Vagina (tissue), 2 donors: ENCODE measurements at regions not wholly inside any gene's neighbourhood (a gene's known extent, or its start where the extent isn't known, plus 50 kb on each side); places are given as distances from the start of the nearest gene placed in this dataset.

Experiments
- DNase-seq, 2 donors: peaks; one replicate each; pipeline ENCODE4 v3.0.0-alpha.2; 2017; ENCODE audit errors: extremely low spot score in 2 of 2
- H3K27ac ChIP-seq: fragments of 200-600 bp; sonication (generic); one replicate; pipeline ENCODE4 v1.5.1; 2019
- H3K27me3 ChIP-seq: fragments of 200-600 bp; sonication (generic); one replicate; pipeline ENCODE4 v1.5.1; 2019
- H3K36me3 ChIP-seq, 2 donors: fragments of 200-600 bp; sonication (generic); one replicate each; pipeline ENCODE4 v1.5.1; 2017 to 2019
- H3K4me1 ChIP-seq: fragments of 200-600 bp; sonication (generic); one replicate; pipeline ENCODE4 v1.5.1; 2019
- H3K4me3 ChIP-seq, 2 donors: fragments of 200-600 bp; sonication (generic); 1 replicate in 1 of 2; 2 replicates in 1 of 2; pipeline ENCODE4 v1.5.1; 2016 to 2019
- H3K9me3 ChIP-seq: fragments of 200-600 bp; sonication (generic); one replicate; pipeline ENCODE4 v1.5.1; 2019
- CTCF ChIP-seq, 3 experiments: fragments of 450-650 bp in 2 of 3; fragments of 200-600 bp in 1 of 3; sonication (generic) in 1 of 3; IDR thresholded peaks; one replicate each; pipeline ENCODE4 v1.5.1; 2017 to 2019; ENCODE audit warnings: antibody characterized with exemption in 3 of 3, mild to moderate bottlenecking in 2 of 3, moderate library complexity in 2 of 3
- POLR2A ChIP-seq, 2 donors: fragments of 450-650 bp; IDR thresholded peaks; one replicate each; pipeline ENCODE4 v1.6.1; 2017; ENCODE audit warnings: antibody characterized with exemption in 2 of 2, mild to moderate bottlenecking in 2 of 2, moderate library complexity in 2 of 2
- POLR2AphosphoS5 ChIP-seq, 2 donors: sonication (generic); formaldehyde crosslinking; IDR thresholded peaks; one replicate each; pipeline ENCODE4 v1.9.0; 2017; ENCODE audit warnings: antibody characterized with exemption in 2 of 2, mild to moderate bottlenecking in 2 of 2, low read depth in 1 of 2; ENCODE audit not compliant: insufficient read depth in 1 of 2
- intact Hi-C: fragments of 100-400 bp; cut with DNase I; formaldehyde crosslinking; loops from one replicate; pipeline ENCODE4 v1.15.1; 2023

DNA sequence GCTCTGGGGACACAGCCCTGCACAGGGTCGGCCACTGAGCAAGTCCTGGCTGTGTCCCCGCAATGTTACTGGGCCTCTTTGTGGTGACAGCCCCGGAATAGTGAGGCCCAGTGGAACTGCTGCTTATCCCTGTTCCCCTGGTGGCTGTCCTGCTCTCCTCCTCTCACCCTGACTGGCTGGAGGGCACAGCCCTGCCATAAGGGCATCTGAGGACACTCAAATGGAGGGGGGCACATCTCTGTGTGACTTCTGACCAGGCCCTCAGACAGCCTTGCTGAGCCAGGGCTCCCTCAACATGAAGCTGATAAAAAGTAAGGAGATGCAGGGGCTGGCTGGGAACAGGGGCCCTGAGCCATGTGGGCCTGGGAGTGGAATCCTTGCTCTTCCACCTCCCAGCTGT, 127.4 kb upstream of the ATP2B2 start:
- TF ChIP-seq POLR2AphosphoS5 (IDR thresholded peaks at IDR 0.05; ENCODE audit: insufficient read depth in 1 of 2, low read depth in 1 of 2) (no peak), POLR2A (IDR thresholded peaks at IDR 0.05) (no peak)
- Histone ChIP-seq H3K36me3 (no peaks in the 10 kb centered on the region), H3K27me3 (no peaks in the 10 kb centered on the region), H3K9me3 (no peaks in the 10 kb centered on the region), H3K4me3 (no peak overlapping the region), H3K27ac (no peak overlapping the region), H3K4me1 (no peaks in the 10 kb centered on the region)
- intact Hi-C loops = no loop called here
- DNase-seq = no peak

DNA sequence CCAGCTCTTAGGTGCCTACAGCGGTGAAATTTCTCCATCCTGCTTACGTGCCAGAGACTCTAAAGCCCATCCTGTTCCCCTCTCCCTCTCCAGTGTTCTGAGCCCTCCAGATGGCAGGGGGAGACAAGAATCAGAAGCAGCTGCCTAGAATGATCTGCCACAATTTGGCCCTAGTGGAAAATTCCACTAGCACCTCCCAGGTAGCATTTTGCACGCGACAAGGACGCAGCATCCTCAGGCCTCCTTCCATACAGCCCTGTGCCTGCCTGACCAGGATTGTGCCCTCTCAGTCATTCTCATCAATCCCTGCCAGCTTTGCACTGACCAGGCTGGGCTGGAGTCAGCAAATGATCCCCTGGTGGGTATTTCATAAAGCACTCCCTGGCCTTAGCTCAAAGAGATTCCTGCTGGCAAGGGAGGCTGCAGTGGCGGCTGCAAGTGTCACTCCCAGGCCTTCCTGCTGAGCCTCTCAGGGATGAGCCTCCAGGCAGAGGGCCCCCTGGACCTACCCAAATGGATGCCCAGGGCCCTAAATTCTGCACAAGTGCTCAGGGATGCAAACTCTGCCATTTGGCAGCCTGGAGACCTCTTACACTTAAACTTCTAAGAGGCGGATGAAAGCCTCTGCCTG, 130.2 kb upstream of the ATP2B2 start:
- H3K4me3 ChIP-seq = no peak overlapping the region
- TF ChIP-seq CTCF (IDR thresholded peaks at IDR 0.05) (no peak), POLR2A (IDR thresholded peaks at IDR 0.05) (no peak), POLR2AphosphoS5 (IDR thresholded peaks at IDR 0.05; ENCODE audit: insufficient read depth in 1 of 2, low read depth in 1 of 2) (no peak)
- H3K4me1 ChIP-seq = no peaks in the 10 kb centered on the region
- intact Hi-C loops = no loop called here
- no peak overlapping the region for H3K27ac ChIP-seq
- DNase-seq = no peak
- no peaks in the 10 kb centered on the region for H3K9me3 ChIP-seq
- H3K27me3 ChIP-seq = no peaks in the 10 kb centered on the region
- H3K36me3 ChIP-seq = no peaks in the 10 kb centered on the region

GRCh38 chr3:10637342-10637741, 132.0 kb upstream of the ATP2B2 start:
- H3K9me3 ChIP-seq = no peaks in the 10 kb centered on the region
- no peak overlapping the region for H3K27ac ChIP-seq
- H3K27me3 ChIP-seq = no peaks in the 10 kb centered on the region
- no peaks in the 10 kb centered on the region for H3K4me1 ChIP-seq
- TF ChIP-seq POLR2A (IDR thresholded peaks at IDR 0.05) = no peak
- TF ChIP-seq CTCF (IDR thresholded peaks at IDR 0.05) = no peak
- no peak for TF ChIP-seq POLR2AphosphoS5 (IDR thresholded peaks at IDR 0.05; ENCODE audit: insufficient read depth in 1 of 2, low read depth in 1 of 2)
- H3K4me3 ChIP-seq = no peak overlapping the region
- H3K36me3 ChIP-seq = no peaks in the 10 kb centered on the region
- intact Hi-C loops = no loop called here
- DNase-seq = no peak

DNA sequence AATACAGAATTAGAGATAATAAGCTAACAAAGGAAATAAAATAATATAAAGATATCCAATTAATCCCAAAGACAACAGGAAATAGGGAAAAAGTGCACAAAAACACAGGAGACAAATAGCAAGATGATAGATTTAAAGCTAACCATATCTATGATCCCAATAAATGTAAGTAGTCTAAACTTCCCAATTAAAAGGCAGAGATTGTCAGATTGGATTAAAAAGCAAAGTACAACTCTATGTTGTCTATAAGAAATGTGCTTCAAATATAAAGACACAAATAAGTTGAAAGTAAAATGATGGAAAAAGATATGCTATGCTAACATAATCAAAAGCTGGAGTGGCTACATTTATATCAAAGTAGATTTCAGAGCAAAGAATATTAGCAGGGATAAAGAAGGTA, 133.1 kb upstream of the ATP2B2 start:
- Histone ChIP-seq H3K27me3 (no peaks in the 10 kb centered on the region), H3K36me3 (no peaks in the 10 kb centered on the region), H3K27ac (no peak overlapping the region), H3K4me1 (no peaks in the 10 kb centered on the region), H3K4me3 (no peak overlapping the region), H3K9me3 (no peaks in the 10 kb centered on the region)
- TF ChIP-seq CTCF (IDR thresholded peaks at IDR 0.05) (no peak), POLR2A (IDR thresholded peaks at IDR 0.05) (no peak), POLR2AphosphoS5 (IDR thresholded peaks at IDR 0.05; ENCODE audit: insufficient read depth in 1 of 2, low read depth in 1 of 2) (no peak)
- DNase-seq = no peak
- intact Hi-C loops = no loop called here

DNA sequence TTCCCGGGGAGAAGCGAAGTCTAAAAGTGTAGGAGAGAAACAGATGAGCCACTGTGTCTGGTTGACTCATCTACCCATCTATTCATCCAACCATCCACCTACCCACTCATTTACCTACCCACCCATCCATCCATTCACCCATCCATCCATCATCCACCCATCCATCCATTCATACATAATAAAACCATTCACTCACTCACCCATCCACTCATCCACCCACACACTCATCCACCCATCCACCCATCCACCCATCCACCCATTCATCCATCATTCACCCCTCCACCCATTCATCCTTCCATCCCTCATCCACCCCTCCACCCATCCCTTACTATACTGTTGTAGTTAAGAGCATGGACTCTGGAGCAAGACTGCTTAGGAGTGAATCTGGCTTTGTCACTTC, 136.4 kb upstream of the ATP2B2 start:
- Histone ChIP-seq H3K9me3 (no peaks in the 10 kb centered on the region), H3K27ac (no peak overlapping the region), H3K27me3 (no peaks in the 10 kb centered on the region), H3K4me1 (no peaks in the 10 kb centered on the region), H3K36me3 (no peaks in the 10 kb centered on the region), H3K4me3 (no peak overlapping the region)
- no peak for DNase-seq
- intact Hi-C loops = no loop called here
- TF ChIP-seq POLR2A (IDR thresholded peaks at IDR 0.05) = no peak
- TF ChIP-seq CTCF (IDR thresholded peaks at IDR 0.05) = no peak
